Mesendoderm (in vitro differentiated cells): ENCODE measurements at regions not wholly inside any gene's neighbourhood (a gene's known extent, or its start where the extent isn't known, plus 50 kb on each side); places are given as distances from the start of the nearest gene placed in this dataset.

Experiments
- DNase-seq: peaks from one replicate; pipeline ENCODE4 v3.0.0; 2013
- H2AK5ac ChIP-seq: 2 replicates; pipeline ENCODE4 v1.6.1; 2013; ENCODE audit warnings: low read length, inconsistent platforms
- H2BK120ac ChIP-seq: 2 replicates; pipeline ENCODE4 v1.6.1; 2013; ENCODE audit warnings: low read depth, mild to moderate bottlenecking, low read length, moderate library complexity, mixed read lengths
- H2BK15ac ChIP-seq: replicated peaks from 2 replicates; pipeline ENCODE4 v1.6.1; 2013; ENCODE audit warnings: low read depth, mild to moderate bottlenecking, moderate library complexity
- H2BK5ac ChIP-seq: 2 replicates; pipeline ENCODE4 v1.6.1; 2013; ENCODE audit warnings: low read length, inconsistent platforms
- H3K18ac ChIP-seq: 2 replicates; pipeline ENCODE4 v1.6.1; 2013; ENCODE audit warnings: mild to moderate bottlenecking, low read length, mixed read lengths
- H3K23ac ChIP-seq: one replicate; pipeline ENCODE4 v1.6.1; 2013; ENCODE audit warnings: low read length
- H3K27ac ChIP-seq: 2 replicates; pipeline ENCODE4 v1.5.1; 2013; ENCODE audit warnings: low read depth, mild to moderate bottlenecking, inconsistent platforms, low read length, moderate library complexity
- H3K27me3 ChIP-seq: 2 replicates; pipeline ENCODE4 v1.6.1; 2013; ENCODE audit warnings: low read length, control low read depth, mild to moderate bottlenecking, inconsistent platforms; ENCODE audit not compliant: insufficient read depth, poor library complexity
- H3K36me3 ChIP-seq: 2 replicates; pipeline ENCODE4 v1.6.1; 2013; ENCODE audit warnings: low read length, inconsistent platforms; ENCODE audit not compliant: control insufficient read depth, insufficient read depth
- H3K4ac ChIP-seq: one replicate; pipeline ENCODE4 v1.6.1; 2013; ENCODE audit warnings: low read depth, mild to moderate bottlenecking, low read length, moderate library complexity
- H3K4me1 ChIP-seq: 2 replicates; pipeline ENCODE4 v1.6.1; 2013; ENCODE audit warnings: low read depth, low read length, inconsistent platforms; ENCODE audit not compliant: control insufficient read depth
- H3K4me2 ChIP-seq: 2 replicates; pipeline ENCODE4 v1.6.1; 2013; ENCODE audit warnings: low read length
- H3K4me3 ChIP-seq: 2 replicates; pipeline ENCODE4 v1.5.1; 2013; ENCODE audit warnings: mild to moderate bottlenecking, low read length
- H3K56ac ChIP-seq: one replicate; pipeline ENCODE4 v1.6.1; 2013; ENCODE audit warnings: low read length
- H3K79me1 ChIP-seq: 2 replicates; pipeline ENCODE4 v1.6.1; 2013; ENCODE audit warnings: low read length, inconsistent platforms
- H3K79me2 ChIP-seq: 2 replicates; pipeline ENCODE4 v1.6.1; 2013; ENCODE audit warnings: mild to moderate bottlenecking, low read length; ENCODE audit not compliant: control insufficient read depth, insufficient read depth
- H3K9ac ChIP-seq: 2 replicates; pipeline ENCODE4 v1.6.1; 2013; ENCODE audit warnings: low read length, inconsistent platforms
- H4K5ac ChIP-seq: one replicate; pipeline ENCODE4 v1.6.1; 2013; ENCODE audit warnings: low read length
- H4K8ac ChIP-seq: one replicate; pipeline ENCODE4 v1.6.1; 2013; ENCODE audit warnings: low read depth, mild to moderate bottlenecking, control low read depth, low read length, moderate library complexity
- WGBS: extraction: QIAGEN DNeasy Blood & Tissue Kit; methylation state at CpG from one replicate; pipeline ENCODE4 v1.1.7; 2013; ENCODE audit warnings: low lambda C conversion rate, missing lambda C conversion rate; ENCODE audit not compliant: insufficient coverage; ENCODE audit errors: extremely low coverage; 5-methylcytosine and 5-hydroxymethylcytosine counted together

GRCh38 chr2:128967646-128968045 lies 649.0 kb upstream of the HS6ST1 start:
- DNase-seq, result no peak
- no peaks in the 10 kb centered on the region for H3K79me1 ChIP-seq
- H3K4me1 ChIP-seq, result no peaks in the 10 kb centered on the region
- H3K79me2 ChIP-seq, result no peaks in the 10 kb centered on the region
- H2BK5ac ChIP-seq, result no peak overlapping the region
- H2AK5ac ChIP-seq, result no peak overlapping the region
- no peaks in the 10 kb centered on the region for H3K36me3 ChIP-seq
- no peak overlapping the region for H3K56ac ChIP-seq
- H3K9ac ChIP-seq, result no peak overlapping the region
- no peak overlapping the region for H2BK120ac ChIP-seq
- no peak overlapping the region for H3K4me2 ChIP-seq
- no peak overlapping the region for H3K4me3 ChIP-seq
- no peak overlapping the region for H4K5ac ChIP-seq
- no peak overlapping the region for H3K4ac ChIP-seq
- no peaks in the 10 kb centered on the region for H3K27me3 ChIP-seq
- no peak overlapping the region for H2BK15ac ChIP-seq
- no peak overlapping the region for H3K18ac ChIP-seq
- H3K27ac ChIP-seq, result no peak overlapping the region
- H4K8ac ChIP-seq, result no peak overlapping the region
- no peak overlapping the region for H3K23ac ChIP-seq

- no peak overlapping the region for H3K23ac ChIP-seq
- H2AK5ac ChIP-seq, result no peak overlapping the region
- no peaks in the 10 kb centered on the region for H3K79me2 ChIP-seq
- H3K4me1 ChIP-seq, result no peaks in the 10 kb centered on the region
- no peak overlapping the region for H3K18ac ChIP-seq
- no peaks in the 10 kb centered on the region for H3K36me3 ChIP-seq
- no peak overlapping the region for H3K9ac ChIP-seq
- H4K8ac ChIP-seq, result no peak overlapping the region
- no peak overlapping the region for H3K4me2 ChIP-seq
- H2BK5ac ChIP-seq, result no peak overlapping the region
- DNase-seq, result no peak
- H3K4me3 ChIP-seq, result no peak overlapping the region
- H3K27ac ChIP-seq, result no peak overlapping the region
- no peak overlapping the region for H3K56ac ChIP-seq
- no peak overlapping the region for H2BK15ac ChIP-seq
- H3K4ac ChIP-seq, result no peak overlapping the region
- H3K27me3 ChIP-seq, result no peaks in the 10 kb centered on the region
- H3K79me1 ChIP-seq, result no peaks in the 10 kb centered on the region
- no peak overlapping the region for H4K5ac ChIP-seq
- no peak overlapping the region for H2BK120ac ChIP-seq
Measured at GRCh38 chr2:128969374-128969773, 650.7 kb upstream of the HS6ST1 start.

- Histone ChIP-seq H3K79me1 (no peaks in the 10 kb centered on the region), H3K36me3 (no peaks in the 10 kb centered on the region), H3K79me2 (no peaks in the 10 kb centered on the region), H3K9ac (no peak overlapping the region), H3K23ac (no peak overlapping the region), H3K4ac (no peak overlapping the region), H2BK15ac (no peak overlapping the region), H4K5ac (no peak overlapping the region), H4K8ac (no peak overlapping the region), H2BK5ac (no peak overlapping the region), H2AK5ac (no peak overlapping the region), H3K4me3 (no peak overlapping the region), H3K27ac (no peak overlapping the region), H3K56ac (no peak overlapping the region), H3K18ac (no peak overlapping the region), H2BK120ac (no peak overlapping the region), H3K4me2 (no peak overlapping the region), H3K27me3 (no peaks in the 10 kb centered on the region), H3K4me1 (no peaks in the 10 kb centered on the region)
- no peak for DNase-seq
- WGBS, result no CpG with 5 or more reads among the region's 10 CpGs
Measured at GRCh38 chr2:128970332-128971116, 651.9 kb upstream of the HS6ST1 start.

- no CpG with 5 or more reads among the region's 4 CpGs for WGBS
- Histone ChIP-seq H3K36me3 (no peaks in the 10 kb centered on the region), H2BK5ac (no peak overlapping the region), H3K23ac (no peak overlapping the region), H4K5ac (no peak overlapping the region), H4K8ac (no peak overlapping the region), H3K18ac (no peak overlapping the region), H3K9ac (no peak overlapping the region), H3K27ac (no peak overlapping the region), H3K4me3 (no peak overlapping the region), H3K79me2 (no peaks in the 10 kb centered on the region), H3K4me2 (no peak overlapping the region), H3K56ac (no peak overlapping the region), H3K4me1 (no peaks in the 10 kb centered on the region), H2BK15ac (no peak overlapping the region), H3K27me3 (no peaks in the 10 kb centered on the region), H2AK5ac (no peak overlapping the region), H3K4ac (no peak overlapping the region), H3K79me1 (no peaks in the 10 kb centered on the region), H2BK120ac (no peak overlapping the region)
- DNase-seq, result no peak
Measured at GRCh38 chr2:128973566-128973965, 654.9 kb upstream of the HS6ST1 start.

- H3K23ac ChIP-seq, result no peak overlapping the region
- no peak overlapping the region for H3K4me3 ChIP-seq
- no peaks in the 10 kb centered on the region for H3K27me3 ChIP-seq
- H3K79me2 ChIP-seq, result no peaks in the 10 kb centered on the region
- no peak overlapping the region for H3K4me2 ChIP-seq
- H3K4ac ChIP-seq, result no peak overlapping the region
- no peaks in the 10 kb centered on the region for H3K36me3 ChIP-seq
- H4K8ac ChIP-seq, result no peak overlapping the region
- peak; percentile 93 for DNase-seq
- no peak overlapping the region for H4K5ac ChIP-seq
- H3K18ac ChIP-seq, result no peak overlapping the region
- H2AK5ac ChIP-seq, result no peak overlapping the region
- no peak overlapping the region for H3K27ac ChIP-seq
- no peak overlapping the region for H2BK15ac ChIP-seq
- no CpG with 5 or more reads among the region's 5 CpGs for WGBS
- H3K4me1 ChIP-seq, result no peaks in the 10 kb centered on the region
- H3K56ac ChIP-seq, result no peak overlapping the region
- no peak overlapping the region for H2BK120ac ChIP-seq
- no peaks in the 10 kb centered on the region for H3K79me1 ChIP-seq
- H3K9ac ChIP-seq, result no peak overlapping the region
- no peak overlapping the region for H2BK5ac ChIP-seq
Measured at GRCh38 chr2:128978212-128978611, 659.5 kb upstream of the HS6ST1 start.

- no peaks in the 10 kb centered on the region for H3K4me1 ChIP-seq
- H2BK15ac ChIP-seq, result no peak overlapping the region
- H4K8ac ChIP-seq, result no peak overlapping the region
- no peaks in the 10 kb centered on the region for H3K79me1 ChIP-seq
- no peak overlapping the region for H3K18ac ChIP-seq
- no peaks in the 10 kb centered on the region for H3K27me3 ChIP-seq
- H4K5ac ChIP-seq, result no peak overlapping the region
- no peaks in the 10 kb centered on the region for H3K36me3 ChIP-seq
- H3K56ac ChIP-seq, result no peak overlapping the region
- H2BK5ac ChIP-seq, result no peak overlapping the region
- H3K23ac ChIP-seq, result no peak overlapping the region
- no peak overlapping the region for H3K27ac ChIP-seq
- H3K4me2 ChIP-seq, result no peak overlapping the region
- H2BK120ac ChIP-seq, result no peak overlapping the region
- H3K4ac ChIP-seq, result no peak overlapping the region
- DNase-seq, result peak; percentile 29
- no peak overlapping the region for H3K9ac ChIP-seq
- H3K79me2 ChIP-seq, result no peaks in the 10 kb centered on the region
- no CpG with 5 or more reads among the region's 8 CpGs for WGBS
- H2AK5ac ChIP-seq, result no peak overlapping the region
- H3K4me3 ChIP-seq, result no peak overlapping the region
Measured at GRCh38 chr2:128979182-128979581, 660.5 kb upstream of the HS6ST1 start.
